GM12878 (cell line): ENCODE measurements at regions not wholly inside any gene's neighbourhood (a gene's known extent, or its start where the extent isn't known, plus 50 kb on each side); places are given as distances from the start of the nearest gene placed in this dataset.

ENCODE experiments used
- ATAC-seq: fragments of 200-7000 bp; cut with Tn5 transposase; 3 replicates; pipeline ENCODE4 v1.9.1; 2020; ENCODE audit warnings: mild to moderate bottlenecking, moderate library complexity
- BruUV-seq: library from RNA; stranded (reverse); fragments of 400-500 nt; replicated peaks from 2 replicates; lab custom pipeline; 2021; lab: Mats Ljungman, UMichigan
- CTCF ChIA-PET: fragments of 300-600 bp; sonication (Branson Sonifier 250); formaldehyde crosslinking; extraction: SDS; loops from one replicate; lab custom pipeline; 2021; ENCODE audit warnings: inconsistent platforms; lab: Yijun Ruan, JAX
- POLR2A ChIA-PET: fragments of 350-600 bp; formaldehyde crosslinking; extraction: SDS; loops from one replicate; lab custom pipeline; 2021; ENCODE audit warnings: inconsistent platforms; lab: Charles Lee
- RAD21 ChIA-PET: fragments of 300-600 bp; sonication (Branson Sonifier 250); formaldehyde crosslinking; loops from one replicate; lab custom pipeline; 2023; ENCODE audit warnings: antibody characterized with exemption; ENCODE audit not compliant: unreplicated experiment; lab: Charles Lee
- SMC1A ChIA-PET: fragments of 300-600 bp; sonication (Branson Sonifier 250); formaldehyde crosslinking; loops from one replicate; lab custom pipeline; 2023; ENCODE audit not compliant: unreplicated experiment, uncharacterized antibody; lab: Charles Lee
- DNase-seq: peaks from one replicate; pipeline ENCODE4 v3.0.0-alpha.2; 2011; ENCODE audit warnings: low read depth, low spot score
- FAIRE-seq: peaks from 3 replicates; lab custom pipeline; 2011; peaks lifted over from hg19 to GRCh38; lab: Jason Lieb, UNC
- H2AFZ ChIP-seq: 2 replicates; pipeline ENCODE4 v1.6.0; 2011; ENCODE audit warnings: low read depth, low read length, control low read depth; ENCODE audit not compliant: control insufficient read depth
- H3K27ac ChIP-seq: 2 replicates; pipeline ENCODE4 v1.5.1; 2011; ENCODE audit warnings: control low read depth; ENCODE audit not compliant: control insufficient read depth, insufficient read depth
- H3K27me3 ChIP-seq, 2 experiments: replicated peaks in 1 of 2; 2 replicates each; pipeline versions ENCODE4 v1.6.0 to v1.6.1; 2011; ENCODE audit warnings: low read length in 1 of 2; ENCODE audit not compliant: control insufficient read depth in 2 of 2, insufficient read depth in 2 of 2
- H3K36me3 ChIP-seq, 2 experiments: 2 replicates each; pipeline ENCODE4 v1.5.1; 2011; ENCODE audit warnings: low read length in 1 of 2; ENCODE audit not compliant: control insufficient read depth in 2 of 2, insufficient read depth in 2 of 2
- H3K4me1 ChIP-seq: 2 replicates; pipeline ENCODE4 v1.6.1; 2011; ENCODE audit warnings: mild to moderate bottlenecking, low read length, moderate library complexity, mixed read lengths; ENCODE audit not compliant: control insufficient read depth, insufficient read depth
- H3K4me2 ChIP-seq: 2 replicates; pipeline ENCODE4 v1.6.0; 2011; ENCODE audit warnings: control low read depth; ENCODE audit not compliant: control insufficient read depth, insufficient read depth
- H3K4me3 ChIP-seq: fragments of 200-600 bp; sonication (generic); 2 replicates; pipeline ENCODE4 v1.5.1; 2016
- H3K79me2 ChIP-seq: 2 replicates; pipeline ENCODE4 v1.6.0; 2011; ENCODE audit warnings: low read length; ENCODE audit not compliant: control insufficient read depth, insufficient read depth
- H3K9ac ChIP-seq: 2 replicates; pipeline ENCODE4 v1.8.0; 2011; ENCODE audit warnings: low read length, control low read depth, mixed read lengths; ENCODE audit not compliant: control insufficient read depth, insufficient read depth
- H3K9me3 ChIP-seq: replicated peaks from 3 replicates; pipeline ENCODE4 v1.5.1; 2011; ENCODE audit warnings: mild to moderate bottlenecking, low read length; ENCODE audit not compliant: control insufficient read depth, insufficient read depth
- H4K20me1 ChIP-seq: 2 replicates; pipeline ENCODE4 v1.6.0; 2011; ENCODE audit not compliant: control insufficient read depth, insufficient read depth
- ATF3 ChIP-seq: IDR thresholded peaks from 2 replicates; pipeline ENCODE4 v1.6.1; 2011; ENCODE audit warnings: low read depth, mild to moderate bottlenecking, low read length, moderate library complexity, borderline replicate concordance; ENCODE audit errors: extremely low read depth
- BACH1 ChIP-seq: fragments of 450-650 bp; IDR thresholded peaks from 2 replicates; pipeline ENCODE4 v1.6.1; 2017; ENCODE audit warnings: mild to moderate bottlenecking, borderline replicate concordance
- BCL3 ChIP-seq: IDR thresholded peaks from 2 replicates; pipeline ENCODE4 v1.6.1; 2011; ENCODE audit warnings: borderline replicate concordance, low read depth, mild to moderate bottlenecking, moderate library complexity, low read length; ENCODE audit not compliant: insufficient read depth, poor library complexity, severe bottlenecking
- CBFB ChIP-seq: IDR thresholded peaks from 2 replicates; pipeline ENCODE4 v1.6.1; 2016; ENCODE audit warnings: antibody characterized with exemption, low read depth
- CBX5 ChIP-seq: sonication (generic); IDR thresholded peaks from 2 replicates; pipeline ENCODE4 v1.6.1; 2016; ENCODE audit warnings: low read depth, moderate library complexity, mild to moderate bottlenecking, inconsistent platforms
- HCFC1 ChIP-seq: fragments of 150-350 bp; IDR thresholded peaks from 2 replicates; pipeline ENCODE4 v1.6.1; 2014; ENCODE audit warnings: low read length
- MAX ChIP-seq: IDR thresholded peaks from 2 replicates; pipeline ENCODE4 v1.6.1; 2012; ENCODE audit warnings: low read depth, low read length, improper control_type of control experiment
- MEF2A ChIP-seq: IDR thresholded peaks from 2 replicates; pipeline ENCODE4 v1.6.1; 2011; ENCODE audit warnings: low read depth, mild to moderate bottlenecking, low read length, moderate library complexity; ENCODE audit not compliant: insufficient read depth
- PML ChIP-seq: IDR thresholded peaks from 2 replicates; pipeline ENCODE4 v1.6.1; 2012; ENCODE audit warnings: low read length, inconsistent platforms
- RFX5 ChIP-seq: IDR thresholded peaks from 2 replicates; pipeline ENCODE4 v1.6.1; 2011; ENCODE audit warnings: low read depth, low read length, improper control_type of control experiment
- TCF12 ChIP-seq: IDR thresholded peaks from 2 replicates; pipeline ENCODE4 v1.6.1; 2011; ENCODE audit warnings: low read depth, mild to moderate bottlenecking, low read length
- ZZZ3 ChIP-seq: IDR thresholded peaks from 2 replicates; pipeline ENCODE4 v1.6.1; 2011; ENCODE audit warnings: low read depth; ENCODE audit not compliant: control insufficient read depth, insufficient read length
- WGBS: methylation state at CpG from one replicate; pipeline ENCODE4 v1.1.6; 2016; ENCODE audit warnings: low lambda C conversion rate; ENCODE audit not compliant: insufficient replicate concordance, insufficient coverage; ENCODE audit errors: missing lambda C conversion rate; 5-methylcytosine and 5-hydroxymethylcytosine counted together
- in situ Hi-C: fragments of 300-500 bp; cut with MboI; formaldehyde crosslinking; loops from 9 replicates; pipeline ENCODE4 v1.14.3; 2018; ENCODE audit warnings: mixed read lengths
- intact Hi-C: fragments of 100-400 bp; cut with micrococcal nuclease; formaldehyde crosslinking; loops from one replicate; pipeline ENCODE4 v1.14.2; 2022; ENCODE audit not compliant: unreplicated experiment
- TF ChIP-seq, protein P1 (sequence below): IDR thresholded peaks from 2 replicates; pipeline ENCODE4 v1.6.1; 2011; ENCODE audit warnings: low read depth, low read length, improper control_type of control experiment, borderline replicate concordance

- in situ Hi-C loops (no loop called here), intact Hi-C loops (no loop called here)
- TF ChIP-seq, protein P1, sequence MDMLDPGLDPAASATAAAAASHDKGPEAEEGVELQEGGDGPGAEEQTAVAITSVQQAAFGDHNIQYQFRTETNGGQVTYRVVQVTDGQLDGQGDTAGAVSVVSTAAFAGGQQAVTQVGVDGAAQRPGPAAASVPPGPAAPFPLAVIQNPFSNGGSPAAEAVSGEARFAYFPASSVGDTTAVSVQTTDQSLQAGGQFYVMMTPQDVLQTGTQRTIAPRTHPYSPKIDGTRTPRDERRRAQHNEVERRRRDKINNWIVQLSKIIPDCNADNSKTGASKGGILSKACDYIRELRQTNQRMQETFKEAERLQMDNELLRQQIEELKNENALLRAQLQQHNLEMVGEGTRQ, result no peak
- TF ChIP-seq MAX, result no peak
- TF ChIP-seq BCL3, result no peak
- no peak for TF ChIP-seq HCFC1
- TF ChIP-seq MEF2A, result no peak
- no peak for TF ChIP-seq TCF12
- TF ChIP-seq ZZZ3, result no peak
- no peak for TF ChIP-seq BACH1
- TF ChIP-seq RFX5, result no peak
- no peak for TF ChIP-seq PML
- TF ChIP-seq ATF3, result no peak
- no peak for TF ChIP-seq CBFB
- TF ChIP-seq CBX5, result no peak
- Histone ChIP-seq H3K4me1 (no peaks in the 10 kb centered on the region), H3K4me3 (no peak overlapping the region), H3K79me2 (no peaks in the 10 kb centered on the region), H4K20me1 (no peaks in the 10 kb centered on the region), H3K9ac (no peak overlapping the region), H3K27me3 (no peaks in the 10 kb centered on the region), H3K27ac (no peak overlapping the region), H3K9me3 (no peaks in the 10 kb centered on the region; the same call in 2 of the 3 replicates), H3K36me3 (no peaks in the 10 kb centered on the region), H3K4me2 (no peak overlapping the region), H2AFZ (no peak overlapping the region)
- WGBS, result 82% methylated on average over 9 of the region's 10 CpGs
- SMC1A ChIA-PET, result no interaction called here
- CTCF ChIA-PET, result no interaction called here
- no peak for ATAC-seq
- no peak for FAIRE-seq
- DNase-seq, result no peak
- POLR2A ChIA-PET, result no interaction called here
- no TSS peak for BruUV-seq
- RAD21 ChIA-PET, result no interaction called here
Measured at GRCh38 chr17:27157898-27158297, 136.0 kb upstream of the WSB1 start.
